Stimulated activated effector memory CD8-positive, alpha-beta T cell treated with anti-CD3 and anti-CD28 coated beads, Interleukin-12 subunit alpha, Interleukin-12 subunit beta, amount 100 ng/mL, for 72 hours (primary cell): ENCODE measurements at regions not wholly inside any gene's neighbourhood (a gene's known extent, or its start where the extent isn't known, plus 50 kb on each side); places are given as distances from the start of the nearest gene placed in this dataset.
"Not testable (repeated sequence)": the region's sequence is repeated elsewhere in the genome, so short reads cannot be mapped to it uniquely, and the experiment has no call there.

Experiments
- ATAC-seq: fragments of 150-1000 bp; cut with Tn5 transposase; 2 replicates; pipeline ENCODE4 v1.10.0; 2021
- DNase-seq, 2 donors: peaks; one replicate each; pipeline ENCODE4 v3.0.0; 2021 to 2022; ENCODE audit warnings: low spot score in 2 of 2
- H3K27ac Mint-ChIP-seq: one replicate; pipeline ENCODE4 v1.8.0; 2022; ENCODE audit warnings: mild to moderate bottlenecking, mixed read lengths
- H3K36me3 Mint-ChIP-seq: one replicate; pipeline ENCODE4 v1.8.0; 2022; ENCODE audit warnings: mild to moderate bottlenecking, mixed read lengths
- H3K4me1 Mint-ChIP-seq: one replicate; pipeline ENCODE4 v1.8.0; 2022; ENCODE audit warnings: mixed read lengths
- H3K4me3 Mint-ChIP-seq: one replicate; pipeline ENCODE4 v1.8.0; 2022; ENCODE audit warnings: mild to moderate bottlenecking, mixed read lengths
- H3K9me3 Mint-ChIP-seq: one replicate; pipeline ENCODE4 v1.8.0; 2022; ENCODE audit warnings: mixed read lengths

- no peak for DNase-seq
- Mint-ChIP-seq H3K36me3 (no peaks in the 10 kb centered on the region), H3K4me3 (peak overlapping the region; percentile 70), H3K27ac (no peak overlapping the region), H3K4me1 (peaks cover 13% of the 10 kb centered on the region), H3K9me3 (no peaks in the 10 kb centered on the region)
- no peak for ATAC-seq
Observed at GRCh38 chr22:49672014-49672516, 155.6 kb downstream of the BRD1 start.

GRCh38 chr22:49671331-49672013 lies 156.2 kb downstream of the BRD1 start:
- H3K36me3 Mint-ChIP-seq: no peaks in the 10 kb centered on the region
- no peak overlapping the region for H3K27ac Mint-ChIP-seq
- peak overlapping the region; percentile 70 for H3K4me3 Mint-ChIP-seq
- H3K9me3 Mint-ChIP-seq: no peaks in the 10 kb centered on the region
- no peak for DNase-seq
- ATAC-seq: peak; percentile 68
- peaks cover 16% of the 10 kb centered on the region for H3K4me1 Mint-ChIP-seq

DNA sequence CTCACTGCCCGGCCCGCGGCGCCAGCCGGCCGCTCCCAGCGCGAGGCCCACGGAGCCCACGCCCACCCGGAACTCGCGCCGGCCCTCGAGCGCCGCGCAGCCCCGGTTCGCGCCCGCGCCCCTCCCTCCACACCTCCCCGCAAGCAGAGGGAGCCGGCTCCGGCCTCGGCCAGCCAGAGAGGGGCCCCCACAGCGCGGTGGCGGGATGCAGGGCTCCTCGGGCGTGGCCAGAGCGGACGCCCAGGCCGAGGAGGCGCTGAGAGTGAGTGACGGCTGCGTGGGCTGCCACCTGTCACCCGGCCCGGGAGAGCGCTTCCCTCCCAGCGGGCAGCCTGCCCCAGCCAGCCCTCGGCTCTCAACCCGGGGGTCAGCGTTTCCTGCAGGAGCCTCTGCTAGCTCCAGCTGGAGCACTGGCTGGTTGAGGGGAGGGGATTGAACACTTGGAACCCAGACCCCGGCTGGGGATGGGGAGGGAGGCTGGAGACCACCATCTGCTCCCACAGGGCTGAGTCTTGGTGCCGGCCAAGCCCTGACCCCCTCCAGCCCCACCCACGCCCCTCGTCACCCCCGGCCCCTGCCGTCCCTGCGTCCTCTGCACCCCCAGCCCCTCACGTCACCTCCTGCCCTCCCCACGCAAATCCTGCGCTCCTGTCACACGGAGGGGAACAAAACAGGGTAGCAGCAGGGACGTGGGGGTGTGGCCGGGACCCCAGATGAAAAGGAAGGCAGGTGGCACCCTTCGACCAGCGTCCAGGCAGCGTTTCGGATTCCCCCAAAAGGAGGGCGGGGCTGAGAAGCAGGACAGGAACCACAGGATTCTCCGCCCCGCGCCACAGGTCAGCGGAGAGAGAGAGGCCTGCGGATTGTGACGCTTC lies 157.0 kb downstream of the BRD1 start:
- H3K27ac Mint-ChIP-seq: no peak overlapping the region
- H3K9me3 Mint-ChIP-seq: no peaks in the 10 kb centered on the region
- H3K4me3 Mint-ChIP-seq: peak overlapping the region; percentile 70
- ATAC-seq: peak; percentile 86
- DNase-seq: peak in 1 of 2 donors; percentile 30
- H3K4me1 Mint-ChIP-seq: peaks cover 16% of the 10 kb centered on the region
- no peaks in the 10 kb centered on the region for H3K36me3 Mint-ChIP-seq

GRCh38 chr22:49669969-49670455 lies 157.7 kb downstream of the BRD1 start:
- H3K9me3 Mint-ChIP-seq, H3K27ac Mint-ChIP-seq, H3K36me3 Mint-ChIP-seq, DNase-seq: not testable (repeated sequence)
- H3K4me3 Mint-ChIP-seq: peak overlapping the region; percentile 70
- H3K4me1 Mint-ChIP-seq: peaks cover 16% of the 10 kb centered on the region
- peak; percentile 24 for ATAC-seq

DNA sequence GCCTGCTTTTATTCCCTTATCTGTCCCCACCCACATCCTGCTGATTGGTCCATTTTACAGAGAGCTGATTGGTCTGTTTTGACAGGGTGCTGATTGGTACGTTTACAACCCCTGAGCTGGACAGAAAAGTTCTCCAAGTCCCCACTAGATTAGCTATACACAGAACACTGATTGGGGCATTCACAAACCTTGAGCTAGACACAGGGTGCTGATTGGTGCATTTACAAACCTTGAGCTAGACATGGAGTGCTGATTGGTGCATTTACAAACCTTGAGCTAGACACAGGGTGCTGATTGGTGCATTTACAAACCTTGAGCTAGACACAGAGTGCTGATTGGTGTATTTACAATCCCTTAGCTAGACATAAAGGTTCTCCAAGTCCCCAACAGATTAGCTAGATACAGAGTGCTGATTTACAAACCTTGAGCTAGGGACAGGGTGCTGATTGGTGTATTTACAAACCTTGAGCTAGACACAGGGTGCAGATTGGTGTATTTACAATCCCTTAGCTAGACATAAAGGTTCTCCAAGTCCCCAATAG lies 158.2 kb downstream of the BRD1 start:
- DNase-seq, H3K9me3 Mint-ChIP-seq, ATAC-seq, H3K36me3 Mint-ChIP-seq: not testable (repeated sequence)
- Mint-ChIP-seq H3K4me1 (peaks cover 16% of the 10 kb centered on the region), H3K4me3 (peak overlapping the region; percentile 70), H3K27ac (peak overlapping the region; percentile 56)

DNA sequence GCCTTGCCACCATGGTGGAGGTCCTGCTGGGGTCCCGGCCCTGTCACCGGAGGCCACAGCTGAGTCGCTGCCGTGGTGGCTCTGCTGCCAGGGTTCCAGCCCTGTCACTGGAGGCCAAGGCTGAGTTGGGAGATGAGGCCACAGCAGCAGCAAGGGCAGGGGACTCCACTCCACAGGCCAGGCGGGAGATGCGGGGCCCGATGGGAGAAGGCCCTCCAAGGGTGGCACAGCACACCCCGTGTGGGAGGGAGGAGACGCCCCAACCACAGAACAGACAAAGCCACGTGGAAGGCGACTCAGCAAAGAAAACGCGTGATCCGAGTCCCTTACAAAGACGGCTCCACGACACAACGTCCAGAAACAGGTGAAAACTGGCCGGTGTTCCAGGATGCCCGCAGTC lies 159.3 kb downstream of the BRD1 start:
- Mint-ChIP-seq H3K36me3 (no peaks in the 10 kb centered on the region), H3K4me3 (no peak overlapping the region), H3K4me1 (peaks cover 16% of the 10 kb centered on the region), H3K9me3 (no peaks in the 10 kb centered on the region), H3K27ac (no peak overlapping the region)
- ATAC-seq: no peak
- DNase-seq: no peak

GRCh38 chr22:49667236-49667635 lies 160.4 kb downstream of the BRD1 start:
- no peak for DNase-seq
- H3K4me3 Mint-ChIP-seq: peak overlapping the region; percentile 41
- peak overlapping the region; percentile 37 for H3K27ac Mint-ChIP-seq
- H3K36me3 Mint-ChIP-seq: no peaks in the 10 kb centered on the region
- no peaks in the 10 kb centered on the region for H3K9me3 Mint-ChIP-seq
- ATAC-seq: no peak
- H3K4me1 Mint-ChIP-seq: peaks cover 16% of the 10 kb centered on the region

DNA sequence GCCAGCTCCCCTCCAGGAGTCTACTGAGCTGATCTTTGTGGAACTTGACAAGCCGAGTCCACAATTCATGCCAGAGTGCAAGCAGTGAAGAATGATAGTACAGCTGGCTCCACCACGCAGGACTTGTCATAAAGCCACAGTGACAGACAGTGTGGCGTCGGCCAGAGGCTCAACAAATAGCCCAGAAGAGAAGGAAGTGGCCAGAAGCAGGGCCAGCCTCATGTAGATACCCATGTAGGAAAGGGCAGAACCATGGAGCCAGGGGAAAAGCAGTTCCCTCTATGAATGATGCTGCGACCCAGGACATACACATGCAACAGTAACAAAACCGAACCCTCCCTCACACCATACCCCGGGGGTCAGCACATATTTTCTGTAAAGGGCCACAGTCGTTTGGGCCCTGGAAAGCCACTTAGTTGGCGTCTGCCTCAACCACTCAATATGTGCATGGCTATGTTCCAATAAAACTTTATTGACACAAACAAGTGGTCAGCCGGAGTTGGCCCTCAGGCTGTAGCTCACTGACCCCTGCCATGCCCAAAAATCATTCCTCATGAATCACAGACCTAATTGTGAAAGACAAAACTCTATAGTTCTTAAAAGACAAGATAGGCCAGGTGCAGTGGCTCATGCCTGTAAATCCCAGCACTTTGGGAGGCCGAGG lies 161.4 kb downstream of the BRD1 start:
- H3K4me3 Mint-ChIP-seq: no peak overlapping the region

DNA sequence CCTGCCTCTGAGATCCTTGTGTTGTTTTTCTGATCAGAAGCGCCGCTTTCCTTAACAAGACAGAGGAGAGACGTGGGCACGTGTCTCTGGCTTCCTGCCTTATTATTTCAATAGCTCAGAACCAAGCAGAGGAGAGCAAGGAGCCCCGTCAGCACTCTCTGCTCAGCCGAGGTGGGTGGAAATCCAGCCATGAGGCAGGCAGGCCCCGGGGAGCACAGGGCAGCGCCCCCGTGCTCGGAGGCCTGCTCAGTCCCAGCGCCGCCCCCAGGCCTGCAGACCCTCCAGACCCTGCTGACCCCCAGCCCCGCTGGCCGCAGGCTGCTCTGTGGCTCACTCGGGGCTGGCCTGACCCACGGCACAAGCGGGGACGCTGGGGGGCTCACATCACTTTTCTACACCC lies 162.8 kb downstream of the BRD1 start:
- Mint-ChIP-seq H3K4me1 (peaks cover 7% of the 10 kb centered on the region), H3K9me3 (no peaks in the 10 kb centered on the region), H3K36me3 (no peaks in the 10 kb centered on the region), H3K4me3 (no peak overlapping the region), H3K27ac (no peak overlapping the region)
- DNase-seq: no peak
- ATAC-seq: no peak

More for the DNA sequence above, 161.4 kb downstream of the BRD1 start:
- DNase-seq (no peak), ATAC-seq (no peak)
- Mint-ChIP-seq H3K27ac (peak overlapping the region; percentile 37), H3K9me3 (no peaks in the 10 kb centered on the region), H3K4me1 (peaks cover 11% of the 10 kb centered on the region), H3K36me3 (no peaks in the 10 kb centered on the region)

GRCh38 chr22:49664371-49664881 lies 163.2 kb downstream of the BRD1 start:
- Mint-ChIP-seq H3K36me3 (no peaks in the 10 kb centered on the region), H3K4me3 (no peak overlapping the region), H3K27ac (no peak overlapping the region), H3K4me1 (peaks cover 7% of the 10 kb centered on the region), H3K9me3 (no peaks in the 10 kb centered on the region)
- DNase-seq (no peak), ATAC-seq (no peak)

DNA sequence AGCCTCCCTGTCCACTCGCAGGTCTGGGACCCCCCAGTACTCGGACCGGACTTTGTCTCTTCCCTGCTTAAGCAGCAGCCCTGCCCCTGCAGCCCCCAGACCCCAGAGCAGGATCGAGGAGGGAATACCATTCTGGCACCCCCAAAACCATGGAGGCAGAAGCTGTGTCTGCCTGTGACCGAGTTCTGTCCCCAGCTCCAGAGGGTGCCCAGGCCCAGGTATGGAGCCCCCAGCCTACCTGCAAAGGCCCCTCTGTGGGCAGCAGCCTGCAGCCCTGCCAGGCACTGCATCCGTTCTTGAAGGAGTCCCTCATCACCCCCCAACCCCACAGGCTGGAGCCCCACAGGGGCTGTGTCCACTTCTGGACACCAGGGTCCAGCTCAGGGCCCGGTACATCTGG lies 163.8 kb downstream of the BRD1 start:
- Mint-ChIP-seq H3K9me3 (no peaks in the 10 kb centered on the region), H3K4me1 (peaks cover 7% of the 10 kb centered on the region), H3K4me3 (no peak overlapping the region), H3K36me3 (no peaks in the 10 kb centered on the region), H3K27ac (no peak overlapping the region)
- ATAC-seq: no peak
- no peak for DNase-seq

GRCh38 chr22:49663311-49663711 lies 164.4 kb downstream of the BRD1 start:
- Mint-ChIP-seq H3K4me1 (peaks cover 7% of the 10 kb centered on the region), H3K4me3 (no peak overlapping the region), H3K27ac (no peak overlapping the region), H3K9me3 (no peaks in the 10 kb centered on the region), H3K36me3 (no peaks in the 10 kb centered on the region)
- DNase-seq: no peak
- ATAC-seq: no peak

DNA sequence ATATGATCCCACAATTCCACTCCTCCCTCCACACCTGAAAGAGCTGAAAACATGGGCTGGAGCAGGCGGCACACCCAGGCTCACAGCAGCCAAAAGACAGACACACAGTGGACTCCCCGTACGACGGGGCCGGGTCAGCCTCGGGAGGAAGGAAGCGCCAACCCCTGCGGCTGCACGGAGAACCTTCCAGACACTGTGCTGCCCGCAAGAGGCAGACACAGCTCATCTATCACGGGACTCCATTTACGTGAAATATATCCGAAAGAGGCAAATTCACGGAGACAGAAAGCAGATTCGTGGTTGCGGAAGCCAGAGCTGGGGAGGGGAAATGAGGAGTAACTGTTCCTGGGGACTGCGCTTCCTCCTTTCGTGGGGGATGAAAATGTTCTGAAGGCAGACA lies 165.0 kb downstream of the BRD1 start:
- H3K36me3 Mint-ChIP-seq: no peaks in the 10 kb centered on the region
- DNase-seq (no peak), ATAC-seq (no peak)
- H3K4me3 Mint-ChIP-seq: no peak overlapping the region
- peaks cover 13% of the 10 kb centered on the region for H3K4me1 Mint-ChIP-seq
- H3K27ac Mint-ChIP-seq: no peak overlapping the region
- H3K9me3 Mint-ChIP-seq: no peaks in the 10 kb centered on the region

GRCh38 chr22:49660794-49661781 lies 166.6 kb downstream of the BRD1 start:
- Mint-ChIP-seq H3K4me3 (no peak overlapping the region), H3K36me3 (peaks cover 8% of the 10 kb centered on the region), H3K27ac (no peak overlapping the region), H3K9me3 (no peaks in the 10 kb centered on the region), H3K4me1 (peaks cover 15% of the 10 kb centered on the region)
- no peak for ATAC-seq
- no peak for DNase-seq
